NB4 (cell line): ENCODE measurements at regions not wholly inside any gene's neighbourhood (a gene's known extent, or its start where the extent isn't known, plus 50 kb on each side); places are given as distances from the start of the nearest gene placed in this dataset.

Experiments
- DNase-seq: peaks from one replicate; pipeline ENCODE4 v3.0.0; 2010; ENCODE audit warnings: low read depth
- H3K4me3 ChIP-seq: one replicate; pipeline ENCODE4 v1.5.1; 2011; ENCODE audit warnings: mild to moderate bottlenecking, low read depth, low read length, moderate library complexity
- MYC ChIP-seq: IDR thresholded peaks from 2 replicates; pipeline ENCODE4 v1.6.1; 2011; ENCODE audit warnings: low read depth, low read length
- POLR2A ChIP-seq: IDR thresholded peaks from 2 replicates; pipeline ENCODE4 v1.6.1; 2011; ENCODE audit warnings: mild to moderate bottlenecking; ENCODE audit not compliant: insufficient read length; ENCODE audit errors: extremely low read depth
- TF ChIP-seq, protein P1 (sequence below): IDR thresholded peaks from one replicate; pipeline ENCODE4 v1.5.1; 2012; ENCODE audit warnings: low read depth, low read length
- TF ChIP-seq, protein P2 (sequence below): IDR thresholded peaks from 2 replicates; pipeline ENCODE4 v1.6.1; 2011; ENCODE audit warnings: low read depth, low read length

DNA sequence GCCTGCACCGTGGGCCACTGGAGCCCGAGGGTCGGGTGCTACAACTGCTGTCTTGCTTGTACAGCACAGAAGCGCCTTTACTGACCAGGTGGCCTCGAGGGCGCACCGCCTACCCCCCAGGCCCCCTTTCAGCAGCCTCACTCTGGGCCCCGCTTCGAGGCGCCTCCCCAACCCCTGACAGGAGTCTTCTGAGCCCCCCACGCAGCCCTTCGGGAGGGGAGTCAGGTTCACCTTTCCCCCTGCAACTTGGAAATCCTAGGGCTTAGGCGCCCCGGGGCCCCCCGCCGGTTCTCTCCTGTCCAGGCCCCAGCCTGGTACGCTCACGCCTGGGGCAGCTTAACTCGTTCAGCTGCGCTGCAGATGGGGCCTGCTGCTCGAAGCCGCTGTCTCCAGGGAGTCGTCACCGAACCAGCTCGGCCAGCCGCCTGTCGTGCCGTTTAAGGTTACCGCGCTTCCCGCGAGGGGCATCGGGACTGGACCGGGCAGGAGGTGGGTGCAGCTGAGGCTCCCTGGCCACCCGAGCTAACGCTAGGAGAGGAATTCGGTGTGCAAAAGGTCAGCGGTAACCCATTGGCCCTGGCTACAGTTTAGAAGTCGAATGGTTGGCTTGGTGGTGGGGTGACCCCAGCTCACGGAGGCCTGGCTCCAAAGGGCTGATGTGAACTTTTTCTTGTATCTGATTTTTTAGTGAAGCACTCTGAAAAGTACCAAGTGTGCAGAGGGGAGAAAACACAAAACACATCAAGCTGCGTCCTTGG lies 58.9 kb upstream of the BCOR start:
- DNase-seq: no peak
- H3K4me3 ChIP-seq: no peak overlapping the region
- TF ChIP-seq, protein P1, sequence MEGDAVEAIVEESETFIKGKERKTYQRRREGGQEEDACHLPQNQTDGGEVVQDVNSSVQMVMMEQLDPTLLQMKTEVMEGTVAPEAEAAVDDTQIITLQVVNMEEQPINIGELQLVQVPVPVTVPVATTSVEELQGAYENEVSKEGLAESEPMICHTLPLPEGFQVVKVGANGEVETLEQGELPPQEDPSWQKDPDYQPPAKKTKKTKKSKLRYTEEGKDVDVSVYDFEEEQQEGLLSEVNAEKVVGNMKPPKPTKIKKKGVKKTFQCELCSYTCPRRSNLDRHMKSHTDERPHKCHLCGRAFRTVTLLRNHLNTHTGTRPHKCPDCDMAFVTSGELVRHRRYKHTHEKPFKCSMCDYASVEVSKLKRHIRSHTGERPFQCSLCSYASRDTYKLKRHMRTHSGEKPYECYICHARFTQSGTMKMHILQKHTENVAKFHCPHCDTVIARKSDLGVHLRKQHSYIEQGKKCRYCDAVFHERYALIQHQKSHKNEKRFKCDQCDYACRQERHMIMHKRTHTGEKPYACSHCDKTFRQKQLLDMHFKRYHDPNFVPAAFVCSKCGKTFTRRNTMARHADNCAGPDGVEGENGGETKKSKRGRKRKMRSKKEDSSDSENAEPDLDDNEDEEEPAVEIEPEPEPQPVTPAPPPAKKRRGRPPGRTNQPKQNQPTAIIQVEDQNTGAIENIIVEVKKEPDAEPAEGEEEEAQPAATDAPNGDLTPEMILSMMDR: no peak
- TF ChIP-seq, protein P2, sequence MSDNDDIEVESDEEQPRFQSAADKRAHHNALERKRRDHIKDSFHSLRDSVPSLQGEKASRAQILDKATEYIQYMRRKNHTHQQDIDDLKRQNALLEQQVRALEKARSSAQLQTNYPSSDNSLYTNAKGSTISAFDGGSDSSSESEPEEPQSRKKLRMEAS: no peak

DNA sequence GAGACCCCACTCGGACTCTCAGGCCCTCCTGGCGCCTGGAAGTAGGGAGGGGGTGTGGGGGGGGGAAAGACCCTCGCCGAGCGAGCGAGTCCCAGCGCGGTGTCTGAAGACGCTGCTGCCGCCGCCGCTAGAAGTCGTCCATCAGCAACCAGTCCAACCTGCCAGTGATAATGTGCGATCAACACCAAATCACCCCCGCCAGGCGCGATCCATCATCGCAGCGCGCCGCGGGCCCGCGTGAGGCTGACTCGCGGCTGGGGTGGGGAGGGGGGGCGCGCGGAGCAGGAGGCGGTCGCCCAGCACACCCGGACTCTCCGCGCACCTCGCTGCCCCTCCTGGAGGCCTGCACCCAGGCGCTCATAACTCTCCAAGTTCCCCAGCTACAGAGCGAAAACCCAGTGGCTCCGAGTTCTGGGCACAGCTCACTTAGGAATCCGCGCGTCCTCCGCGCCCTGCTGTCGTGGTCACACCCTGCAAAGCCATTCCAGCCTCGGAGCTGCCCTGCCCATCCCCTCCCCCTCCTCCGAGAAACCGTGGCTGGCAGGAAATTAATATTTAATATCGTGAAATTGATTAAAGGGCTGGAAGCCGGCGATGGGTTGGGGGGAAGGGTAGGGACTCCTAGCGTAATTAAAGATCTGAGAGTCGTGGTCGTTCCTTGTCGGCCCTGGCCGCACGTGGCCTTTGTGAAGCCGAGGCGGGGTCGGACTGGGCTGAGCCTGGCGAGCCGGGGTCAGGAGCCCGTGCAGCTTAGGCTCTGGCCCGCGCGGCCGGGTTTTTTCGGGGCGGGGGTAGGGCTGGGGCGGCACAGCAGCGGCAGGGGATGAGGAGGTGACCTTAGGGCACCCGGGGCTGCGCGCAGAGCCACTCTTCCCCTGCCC lies 58.1 kb upstream of the BCOR start:
- DNase-seq: no peak
- peak overlapping the region; percentile 51 for H3K4me3 ChIP-seq
- TF ChIP-seq, protein P1: no peak
- 0 out of 2 replicates have a peak, but pooled peaks have one; percentile 46 for TF ChIP-seq MYC

DNA sequence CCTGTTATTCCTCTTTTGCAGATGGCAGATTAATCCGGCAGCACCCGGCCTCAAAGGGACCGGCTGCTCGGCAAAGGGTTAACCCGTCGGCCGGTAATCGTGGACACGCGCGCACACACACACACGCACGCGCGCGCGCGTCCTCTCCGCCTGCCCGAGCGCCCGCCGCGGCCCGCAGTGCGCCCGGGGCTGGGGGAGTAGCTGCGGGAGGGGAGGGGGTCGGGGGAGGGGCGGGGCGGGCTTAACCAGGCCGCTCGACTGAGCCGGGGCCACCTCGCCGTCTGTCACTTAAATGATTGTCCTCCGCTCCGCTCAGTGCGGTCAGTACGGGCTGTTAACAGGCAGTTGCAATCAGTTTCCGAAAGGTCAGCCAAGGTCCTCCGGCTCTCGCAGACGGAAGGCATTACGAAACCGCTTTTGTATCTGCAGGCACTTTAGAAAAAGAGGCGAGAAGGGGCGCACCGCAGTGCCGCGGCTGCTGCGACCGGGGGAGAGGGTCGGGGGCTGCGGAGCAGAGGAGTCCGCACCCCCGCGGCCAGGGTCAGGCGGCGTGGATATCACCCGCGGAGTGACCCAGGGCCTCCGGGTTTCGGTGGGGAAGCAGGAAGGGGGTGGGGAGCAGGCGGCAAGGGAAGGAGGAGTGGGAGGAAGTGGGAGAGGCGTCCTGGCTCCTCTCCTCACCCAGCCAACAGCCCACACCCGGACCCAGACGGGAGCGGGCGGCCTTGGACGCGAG lies 57.3 kb upstream of the BCOR start:
- TF ChIP-seq MYC (0 out of 2 replicates have a peak, but pooled peaks have one; percentile 13), POLR2A (peak; percentile 14)
- TF ChIP-seq, protein P2: peak; percentile 6; the same call in 1 of the 2 replicates
- TF ChIP-seq, protein P1: no peak
- DNase-seq: peak; percentile 95

DNA sequence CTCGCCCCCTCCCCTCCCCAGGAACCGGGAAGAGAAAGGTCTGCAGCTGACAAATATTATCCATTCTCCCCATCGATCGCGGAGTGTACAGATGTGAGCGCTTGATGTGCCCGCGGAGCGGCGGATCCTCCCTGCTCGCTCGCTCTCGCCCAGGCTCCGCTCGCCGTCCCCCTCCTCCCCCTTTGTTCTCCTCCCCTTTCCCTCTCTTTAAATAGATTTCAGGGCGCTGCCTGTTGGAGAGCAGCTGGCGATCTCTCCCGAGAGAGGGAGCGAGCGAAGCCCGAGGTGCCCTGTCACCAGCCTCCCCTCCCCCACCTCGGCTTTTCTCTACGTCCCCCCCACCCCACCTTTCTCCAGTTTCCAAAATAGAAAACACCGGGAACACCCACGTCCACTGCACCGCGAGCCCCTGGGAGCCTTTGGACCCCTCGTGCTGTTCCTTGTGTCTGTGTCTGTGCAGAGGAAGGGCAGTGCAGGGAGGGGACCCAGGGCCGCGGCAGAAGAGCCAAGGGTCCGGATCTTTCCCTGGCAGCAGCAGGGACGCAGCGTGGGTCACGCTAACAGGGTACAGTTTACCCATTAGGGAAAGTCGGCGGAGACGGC lies 56.6 kb upstream of the BCOR start:
- TF ChIP-seq, protein P2: no peak
- TF ChIP-seq MYC: peak; percentile 36; the same call in 1 of the 2 replicates
- TF ChIP-seq POLR2A: no peak
- peak; percentile 81 for DNase-seq
- peak overlapping the region; percentile 59 for H3K4me3 ChIP-seq

More for the DNA sequence above, 57.3 kb upstream of the BCOR start:
- peak overlapping the region; percentile 59 for H3K4me3 ChIP-seq

DNA sequence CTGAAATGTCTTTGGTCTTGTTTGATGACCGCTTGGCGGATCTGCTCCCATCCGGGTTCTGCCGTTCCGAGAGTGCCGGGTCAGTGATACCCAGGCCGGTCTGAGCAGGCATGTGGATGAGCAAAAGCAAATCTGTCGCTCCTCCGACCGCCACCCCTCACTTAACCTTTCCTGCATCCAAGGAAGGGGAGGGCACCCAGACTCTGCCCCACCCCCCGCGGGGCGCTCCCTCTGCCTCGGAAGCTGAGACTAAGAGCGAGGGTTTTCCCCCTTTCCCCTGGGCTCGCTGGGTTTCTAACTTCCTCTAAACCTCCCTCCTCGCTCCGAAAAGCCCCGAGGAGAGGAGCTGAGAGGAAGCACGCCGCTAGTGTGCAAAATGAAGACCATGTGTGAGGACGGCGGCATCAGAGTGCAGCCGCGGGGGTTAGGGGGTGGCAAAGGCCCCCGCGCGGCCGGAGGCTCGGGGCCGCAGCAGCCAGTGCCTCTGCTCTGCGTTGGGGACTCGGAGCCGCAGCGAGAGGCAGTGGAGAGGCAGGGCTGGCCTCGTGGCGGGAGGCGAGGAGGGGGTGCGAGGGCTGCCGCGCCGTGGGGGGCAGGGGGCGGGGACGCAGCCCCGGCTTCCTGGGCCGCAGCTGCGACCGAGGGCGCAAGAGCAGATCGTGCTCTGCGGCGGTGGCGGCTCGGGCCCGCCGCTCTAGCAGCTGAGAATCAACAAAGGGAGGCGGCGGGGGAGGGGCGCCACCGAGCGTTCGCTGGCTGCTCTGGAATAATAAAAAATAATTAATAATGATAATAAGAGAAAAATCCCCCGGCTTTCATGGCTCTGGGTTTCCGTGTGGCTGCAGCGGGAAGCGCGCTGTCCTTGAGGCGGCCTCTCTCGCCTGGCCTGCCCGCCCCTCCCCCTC lies 55.8 kb upstream of the BCOR start:
- peak; percentile 92 for DNase-seq
- TF ChIP-seq, protein P2: peak; percentile 62
- peak; percentile 41 for TF ChIP-seq POLR2A
- peak; percentile 77 for TF ChIP-seq MYC
- TF ChIP-seq, protein P1: no peak
- H3K4me3 ChIP-seq: peak overlapping the region; percentile 59
